ENCODE measurements at regions not wholly inside any gene's neighbourhood (a gene's known extent, or its start where the extent isn't known, plus 50 kb on each side); places are given as distances from the start of the nearest gene placed in this dataset.

- no peak for TF ChIP-seq POLR2A (IDR thresholded peaks at IDR 0.05)
- TF ChIP-seq, protein P1, sequence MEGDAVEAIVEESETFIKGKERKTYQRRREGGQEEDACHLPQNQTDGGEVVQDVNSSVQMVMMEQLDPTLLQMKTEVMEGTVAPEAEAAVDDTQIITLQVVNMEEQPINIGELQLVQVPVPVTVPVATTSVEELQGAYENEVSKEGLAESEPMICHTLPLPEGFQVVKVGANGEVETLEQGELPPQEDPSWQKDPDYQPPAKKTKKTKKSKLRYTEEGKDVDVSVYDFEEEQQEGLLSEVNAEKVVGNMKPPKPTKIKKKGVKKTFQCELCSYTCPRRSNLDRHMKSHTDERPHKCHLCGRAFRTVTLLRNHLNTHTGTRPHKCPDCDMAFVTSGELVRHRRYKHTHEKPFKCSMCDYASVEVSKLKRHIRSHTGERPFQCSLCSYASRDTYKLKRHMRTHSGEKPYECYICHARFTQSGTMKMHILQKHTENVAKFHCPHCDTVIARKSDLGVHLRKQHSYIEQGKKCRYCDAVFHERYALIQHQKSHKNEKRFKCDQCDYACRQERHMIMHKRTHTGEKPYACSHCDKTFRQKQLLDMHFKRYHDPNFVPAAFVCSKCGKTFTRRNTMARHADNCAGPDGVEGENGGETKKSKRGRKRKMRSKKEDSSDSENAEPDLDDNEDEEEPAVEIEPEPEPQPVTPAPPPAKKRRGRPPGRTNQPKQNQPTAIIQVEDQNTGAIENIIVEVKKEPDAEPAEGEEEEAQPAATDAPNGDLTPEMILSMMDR (IDR thresholded peaks at IDR 0.05), result no peak
These were observed 61.9 kb upstream of the SLC39A10 start for GRCh38 chr2:195594919-195595694.

Measured in breast epithelium (tissue), 3 donors.